Activated CD4-positive, alpha-beta T cell treated with anti-CD3 and anti-CD28 coated beads, Interleukin-2, amount 50 U/mL, for 4 hours (primary cell): ENCODE measurements at regions not wholly inside any gene's neighbourhood (a gene's known extent, or its start where the extent isn't known, plus 50 kb on each side); places are given as distances from the start of the nearest gene placed in this dataset.

Experiments used
- DNase-seq, 2 experiments: peaks; one replicate each; pipeline ENCODE4 v3.0.0-alpha.2; 2020

DNA sequence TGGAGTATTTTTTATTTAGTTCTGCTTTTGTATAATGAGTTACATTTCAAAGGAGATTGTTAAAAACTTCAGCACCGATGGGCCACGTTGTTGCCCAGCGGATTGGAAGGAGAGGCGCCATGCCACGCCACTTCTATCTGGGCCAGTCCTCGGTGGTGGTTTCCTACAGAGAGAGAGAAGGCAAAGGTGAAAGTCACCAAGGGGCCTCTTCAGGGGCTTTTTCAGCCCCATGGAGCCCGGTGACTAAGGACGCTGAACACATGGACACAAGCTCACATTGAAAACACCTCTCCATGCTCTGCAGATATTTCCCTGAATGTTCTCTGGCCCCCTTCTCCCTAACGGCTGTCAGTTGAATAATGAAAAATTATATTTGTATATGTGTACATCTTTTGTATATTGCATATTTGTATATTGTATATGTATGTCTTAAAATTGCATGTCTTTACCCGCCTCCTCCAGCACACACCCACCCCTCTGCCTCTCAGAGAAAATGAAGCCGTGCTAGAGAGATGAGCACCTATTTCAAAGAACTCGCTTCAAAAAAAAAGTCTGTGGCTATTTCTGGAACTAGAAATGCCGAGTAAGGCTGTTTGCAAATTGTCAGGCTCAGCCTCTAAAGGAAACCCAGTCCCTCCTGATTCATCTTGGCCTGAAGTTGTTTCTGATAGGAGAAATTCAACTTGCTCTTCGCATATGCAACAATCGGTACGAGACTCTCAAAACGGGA, 91.9 kb upstream of the CDH4 start:
- no peak for DNase-seq

DNA sequence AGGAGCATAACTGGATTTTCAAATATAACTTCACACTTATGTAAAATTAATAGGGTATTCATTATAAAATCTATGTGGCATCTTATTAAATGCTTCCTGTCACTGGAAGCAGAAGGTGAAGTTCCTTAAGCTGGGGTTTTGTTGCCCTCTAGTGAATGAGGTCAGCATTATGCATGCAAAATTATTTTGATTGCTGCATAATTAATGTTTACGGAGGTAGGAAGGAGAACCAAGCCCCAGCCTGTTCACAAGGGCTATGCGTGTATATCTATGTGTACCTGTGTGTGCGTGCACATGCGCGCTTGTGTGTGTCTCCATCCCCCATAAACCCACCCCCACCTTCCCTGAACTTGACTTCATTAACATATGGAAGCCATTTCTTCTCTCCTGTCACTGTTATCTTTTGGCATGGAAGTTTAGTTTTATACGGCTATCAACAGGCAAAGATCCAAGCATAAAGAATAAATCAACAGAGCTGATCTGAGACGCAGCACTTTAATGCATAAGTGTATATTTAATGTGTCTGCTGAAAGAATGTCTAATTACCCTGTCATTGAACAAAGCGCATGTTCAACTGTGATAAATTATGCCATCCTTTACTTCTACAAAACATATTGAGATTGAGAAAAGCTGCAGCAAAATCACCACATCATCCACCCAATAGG, 90.2 kb upstream of the CDH4 start:
- DNase-seq: no peak

DNA sequence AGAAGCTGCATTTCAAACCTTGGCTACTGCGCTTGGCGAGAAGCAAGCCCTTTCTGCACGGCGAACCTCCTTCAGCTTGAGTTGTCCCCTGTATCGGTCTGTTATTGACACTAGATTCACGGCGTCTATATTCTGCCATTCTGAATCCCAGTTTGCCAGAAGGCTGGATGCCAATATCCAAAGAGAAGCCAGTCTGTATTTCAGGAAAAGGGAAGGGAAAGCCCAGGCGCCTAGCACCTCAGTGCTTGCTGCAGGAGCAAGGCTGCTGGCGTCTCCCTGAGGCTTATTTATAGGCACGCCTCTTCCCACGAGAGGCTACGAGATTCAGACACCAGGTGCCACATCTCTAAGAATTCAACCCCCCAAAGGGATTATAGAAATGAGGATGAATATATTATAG, 89.6 kb upstream of the CDH4 start:
- no peak for DNase-seq

DNA sequence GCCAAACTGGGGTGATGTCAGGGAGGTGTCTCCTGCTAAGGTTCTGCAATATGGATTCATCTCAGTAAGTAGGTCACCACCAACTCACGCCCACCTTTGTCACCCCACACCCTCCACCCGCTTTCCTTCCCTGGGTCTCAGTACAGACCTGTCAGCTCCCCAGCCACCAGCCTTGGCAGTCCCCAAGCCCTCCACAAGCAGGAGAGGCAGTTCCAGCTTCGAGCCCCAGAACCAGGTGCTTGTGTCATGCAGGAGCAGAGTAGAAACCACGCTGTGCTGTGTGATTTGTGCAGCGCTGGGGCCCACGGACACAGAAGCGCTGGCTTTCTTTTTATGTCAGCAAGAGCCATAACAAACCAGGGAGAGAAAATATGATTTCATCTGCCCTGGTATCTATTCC, 89.0 kb upstream of the CDH4 start:
- no peak for DNase-seq

DNA sequence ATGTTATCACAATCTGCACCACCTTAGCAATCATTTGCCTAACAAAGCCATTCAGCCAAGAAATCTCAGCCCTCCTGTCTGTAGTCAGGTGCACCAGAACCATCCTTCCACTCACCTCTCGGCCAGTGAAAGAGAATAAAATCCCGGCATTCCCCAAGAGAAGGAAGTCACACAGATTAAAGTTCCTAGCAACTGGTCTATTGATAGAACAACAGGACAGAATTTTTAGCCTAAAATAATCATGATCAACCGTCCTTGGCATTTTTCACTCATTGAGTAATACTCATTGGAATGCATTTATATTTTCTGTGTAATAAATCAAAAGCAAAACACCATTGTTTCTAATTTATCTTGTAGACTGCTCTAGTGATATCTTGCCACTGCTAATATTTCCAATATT, 85.7 kb upstream of the CDH4 start:
- DNase-seq: no peak

DNA sequence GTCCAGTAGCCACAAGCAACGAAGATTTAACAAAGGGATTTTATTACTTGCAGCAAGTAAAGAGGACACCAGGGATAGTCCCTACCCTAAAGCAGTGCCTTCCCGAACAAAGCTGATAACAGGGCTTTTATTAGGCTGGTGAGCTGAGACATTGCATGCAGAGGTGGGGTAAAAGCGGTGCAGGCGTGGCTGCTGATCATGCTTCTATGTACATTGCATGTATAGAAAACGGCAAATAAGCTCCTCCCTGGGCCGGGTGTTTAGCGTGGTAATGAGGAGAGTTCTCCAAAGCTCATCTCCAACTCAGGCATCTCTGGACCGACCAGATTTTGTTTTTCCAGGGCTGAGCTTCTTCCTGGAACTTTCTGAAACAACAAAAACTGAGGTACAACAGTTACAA, 83.5 kb upstream of the CDH4 start:
- DNase-seq: no peak

DNA sequence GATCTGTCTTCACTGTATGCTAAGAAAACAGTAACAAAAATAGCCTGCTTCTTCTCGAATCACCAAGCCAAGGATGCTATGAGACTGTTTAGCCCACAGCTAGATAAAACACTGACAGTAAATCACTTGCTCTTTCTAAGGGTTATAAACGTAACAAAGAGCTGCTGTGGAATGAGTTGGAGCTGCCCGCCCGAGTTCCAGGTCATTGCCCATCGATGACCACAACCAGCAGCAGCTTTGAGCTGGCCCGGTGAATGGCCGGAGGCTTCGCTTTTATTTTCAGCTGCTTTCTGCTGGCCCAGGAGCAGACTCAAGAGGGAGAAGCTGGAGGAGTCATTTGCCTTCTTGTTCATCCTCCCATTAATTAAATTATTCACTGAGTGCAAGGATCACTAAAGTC, 82.2 kb upstream of the CDH4 start:
- DNase-seq: no peak

- no peak for DNase-seq
Observed at GRCh38 chr20:61170496-61171320, 81.4 kb upstream of the CDH4 start.

GRCh38 chr20:61173267-61173666, 78.8 kb upstream of the CDH4 start:
- DNase-seq: no peak

DNA sequence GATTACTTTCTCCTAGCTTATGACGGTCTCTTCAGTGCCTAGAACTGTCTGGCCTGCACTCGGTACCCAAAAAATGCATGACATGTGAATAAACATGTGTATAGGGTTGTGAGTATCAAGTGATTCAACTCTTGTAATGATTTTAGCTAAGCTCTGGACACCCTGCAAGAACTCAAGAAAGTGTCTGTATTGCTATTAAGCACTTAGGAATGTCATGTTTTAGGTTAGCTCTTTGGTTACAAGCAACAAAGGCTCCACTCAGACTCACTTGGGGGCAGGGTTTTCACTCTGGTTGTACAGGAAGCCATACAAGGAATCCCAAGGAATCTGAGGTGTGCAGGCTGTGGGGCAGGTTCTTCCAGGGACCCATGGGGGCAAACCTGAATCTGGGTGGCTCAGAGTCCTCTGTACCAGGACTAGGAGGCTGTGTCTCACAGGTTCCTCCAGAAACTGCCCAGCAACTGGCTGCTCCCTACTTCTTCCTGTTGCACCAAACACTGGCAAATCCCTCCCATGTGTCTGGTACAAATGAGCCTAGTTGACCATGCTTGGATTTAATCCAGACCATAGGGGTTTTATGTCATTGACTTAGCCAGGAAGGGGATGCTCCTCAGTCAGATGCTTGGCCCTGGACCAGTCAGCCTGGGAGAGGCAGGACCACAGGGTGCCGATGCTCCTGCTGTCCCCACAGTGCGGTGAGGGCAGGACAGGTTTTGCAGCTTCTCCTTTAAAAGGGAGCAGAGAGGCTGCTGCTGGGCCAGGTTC, 77.9 kb upstream of the CDH4 start:
- DNase-seq: no peak

DNA sequence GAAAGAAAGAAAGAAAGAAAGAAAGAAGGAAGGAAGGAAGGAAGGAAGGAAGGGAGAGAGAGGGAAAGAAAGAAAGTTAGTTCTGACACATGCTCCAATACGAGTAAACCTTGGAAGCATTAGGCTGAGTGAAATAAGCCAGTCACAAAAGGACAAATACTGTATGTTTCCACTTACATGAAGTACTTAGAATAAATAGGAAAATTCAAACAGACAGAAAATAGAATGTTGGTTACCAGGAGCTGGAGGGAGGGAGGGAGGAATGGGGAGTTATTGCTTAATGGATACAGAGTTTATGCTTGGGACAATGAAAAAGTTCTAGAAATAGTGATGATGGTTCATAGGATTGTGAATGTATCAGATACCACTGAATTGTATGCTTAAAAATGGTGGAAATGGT, 75.2 kb upstream of the CDH4 start:
- no peak for DNase-seq

DNA sequence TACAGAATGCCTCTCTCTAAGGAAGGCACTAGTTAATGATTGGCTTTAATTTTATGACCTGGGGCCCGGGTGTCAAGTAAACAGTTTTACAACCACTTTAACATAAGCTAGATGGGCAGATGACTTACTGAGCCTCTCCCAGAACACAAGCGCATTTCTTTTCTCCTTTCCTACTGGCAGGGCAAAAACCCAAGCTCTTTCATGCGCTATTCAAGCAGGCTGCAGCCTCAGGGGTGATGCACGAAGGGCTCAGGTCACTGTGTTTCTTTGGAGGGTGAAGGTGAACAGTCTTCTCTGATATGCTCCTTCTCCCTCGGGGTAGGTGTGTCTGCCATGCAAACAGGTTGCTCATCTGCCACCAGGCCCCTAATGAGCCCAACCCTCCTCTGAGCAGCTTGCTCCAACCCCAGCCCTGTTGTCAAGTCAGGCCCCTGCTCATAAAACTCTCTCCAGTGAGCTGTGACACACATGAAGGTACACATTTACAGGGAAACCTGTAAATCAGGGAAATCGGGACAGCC, 73.5 kb upstream of the CDH4 start:
- no peak for DNase-seq

DNA sequence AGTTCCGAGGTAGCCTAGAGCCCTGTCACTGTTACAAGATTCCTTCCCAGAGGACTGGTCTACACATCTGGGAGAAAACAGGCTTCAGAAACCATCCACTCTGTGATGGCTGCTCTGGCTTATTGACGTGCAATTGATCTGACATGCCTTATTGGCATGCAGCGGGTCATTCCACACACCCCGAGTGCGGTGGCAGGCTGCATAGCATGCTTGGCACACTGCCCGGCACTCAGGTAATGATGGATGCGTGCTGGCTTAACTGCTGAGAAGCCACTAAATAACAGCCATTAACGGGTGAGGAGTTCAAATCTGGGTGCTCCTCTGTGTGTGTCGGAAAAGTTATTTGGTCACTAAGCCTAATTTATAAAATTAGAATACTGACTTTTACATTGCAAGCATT, 67.9 kb upstream of the CDH4 start:
- DNase-seq: no peak

- DNase-seq: no peak
Observed at GRCh38 chr20:61185181-61185580, 66.9 kb upstream of the CDH4 start.

- DNase-seq: no peak
Observed at GRCh38 chr20:61185841-61186601, 66.0 kb upstream of the CDH4 start.

DNA sequence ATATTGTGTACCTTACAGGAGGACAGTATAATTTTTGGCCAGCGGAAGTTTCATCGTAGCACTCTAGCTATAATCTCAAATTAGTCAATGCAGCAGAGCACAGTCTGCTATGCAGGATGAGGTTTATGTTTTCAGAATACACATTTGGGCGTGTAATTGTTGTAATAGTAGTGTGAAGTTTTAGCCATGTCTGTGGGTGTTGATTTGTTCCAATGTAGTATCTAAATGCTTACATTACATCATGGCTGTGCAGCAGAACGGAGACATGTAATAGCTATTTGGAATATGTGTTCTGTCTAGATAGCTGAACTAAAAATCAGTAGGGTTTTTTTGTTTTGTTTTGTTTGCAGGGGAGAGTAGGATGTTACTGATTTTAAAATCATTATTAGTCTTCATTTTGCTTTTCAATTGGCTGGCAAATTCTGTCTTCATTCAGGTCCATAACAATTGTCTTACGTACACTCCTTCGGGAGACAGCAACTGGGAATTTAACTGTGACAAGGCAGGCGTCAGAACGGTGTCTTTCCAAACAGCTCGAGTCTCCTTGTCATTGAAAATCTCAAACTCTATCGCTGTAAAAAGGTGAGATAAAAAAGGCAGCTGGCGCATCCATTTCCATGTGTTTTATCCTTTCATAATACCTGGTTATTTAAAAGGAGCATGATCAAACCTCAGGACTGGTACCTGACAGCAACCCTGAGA, 65.1 kb upstream of the CDH4 start:
- DNase-seq: no peak

- DNase-seq: no peak
Observed at GRCh38 chr20:61189534-61189933, 62.5 kb upstream of the CDH4 start.

DNA sequence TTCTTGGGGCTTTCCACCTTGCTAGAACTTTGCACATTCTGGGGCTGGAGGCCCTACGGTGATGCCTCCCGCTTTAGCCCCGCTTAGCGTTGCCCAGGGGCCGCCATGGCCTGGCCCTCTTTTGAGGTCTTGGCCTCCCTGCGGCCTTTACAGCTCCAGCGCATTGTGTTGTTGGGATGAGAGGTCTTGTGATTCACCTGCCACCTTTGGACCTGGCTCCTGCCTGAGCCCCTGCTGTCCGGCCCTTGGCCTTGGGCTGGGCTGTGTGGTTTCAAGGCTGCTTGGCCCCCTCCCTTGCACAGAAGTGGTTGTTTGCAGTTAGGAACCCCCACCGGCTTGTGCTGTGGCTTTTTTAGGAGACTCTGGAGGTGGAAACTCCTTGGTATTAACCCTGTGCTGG, 61.0 kb upstream of the CDH4 start:
- no peak for DNase-seq

DNA sequence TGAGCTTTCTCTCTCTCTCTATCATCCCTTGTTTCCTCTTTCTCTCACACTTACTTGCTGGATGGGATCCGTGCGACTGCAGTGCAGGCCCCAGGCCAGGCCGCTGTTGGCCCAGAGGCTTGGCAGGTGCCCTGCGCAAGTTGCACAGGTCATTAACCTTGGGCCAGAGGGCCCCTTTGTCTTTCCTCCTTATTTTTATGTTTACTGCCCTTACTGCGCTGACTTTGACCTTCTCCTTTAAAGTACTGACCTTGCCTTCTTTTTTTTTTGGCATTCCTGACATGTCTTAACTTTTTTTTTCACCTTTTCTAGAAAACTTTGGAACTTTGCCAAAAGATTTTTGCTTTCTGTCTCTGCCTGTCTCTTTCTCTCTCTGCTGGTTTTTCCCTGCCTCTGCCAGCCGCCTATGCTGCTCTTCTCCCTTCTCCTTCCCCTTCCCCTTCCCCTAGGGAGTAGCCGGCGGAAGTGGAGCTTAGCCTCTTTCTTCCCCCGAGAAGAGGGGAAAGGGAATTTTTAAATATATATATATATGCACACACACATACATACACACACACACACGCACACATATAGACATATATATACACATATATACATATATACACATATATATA, 59.6 kb upstream of the CDH4 start:
- no peak for DNase-seq

DNA sequence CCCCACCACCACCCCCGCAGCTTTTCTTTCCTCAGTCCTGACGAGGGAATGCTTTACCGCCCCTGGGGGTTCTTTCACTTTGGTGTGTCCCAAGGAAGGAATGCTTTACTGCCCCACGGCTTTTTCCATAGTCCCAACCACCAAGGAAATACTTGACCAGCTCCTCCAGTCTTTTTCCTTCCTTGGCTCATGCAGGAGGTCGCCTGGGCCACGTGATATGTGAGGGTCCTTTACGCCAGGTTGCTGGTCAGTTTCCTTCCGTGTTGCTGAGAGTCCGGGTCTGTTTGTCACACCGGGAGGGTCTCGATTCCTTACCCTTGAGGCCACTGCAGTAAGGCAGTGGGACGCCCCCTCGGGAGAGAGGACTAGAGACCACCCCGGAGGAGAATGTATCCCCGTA, 58.9 kb upstream of the CDH4 start:
- DNase-seq: no peak
